Mesodermal cell (in vitro differentiated cells): ENCODE measurements at regions not wholly inside any gene's neighbourhood (a gene's known extent, or its start where the extent isn't known, plus 50 kb on each side); places are given as distances from the start of the nearest gene placed in this dataset.

Experiments used
- H3K27ac ChIP-seq: 2 replicates; pipeline ENCODE4 v1.7.0; 2013; ENCODE audit warnings: mild to moderate bottlenecking, low read depth, low read length, moderate library complexity; ENCODE audit not compliant: severe bottlenecking
- H3K36me3 ChIP-seq: 2 replicates; pipeline ENCODE4 v1.7.1; 2013; ENCODE audit warnings: mild to moderate bottlenecking, low read length, moderate library complexity; ENCODE audit not compliant: control insufficient read depth, insufficient read depth
- H3K4me1 ChIP-seq: one replicate; pipeline ENCODE4 v1.7.1; 2013; ENCODE audit warnings: mild to moderate bottlenecking, low read length; ENCODE audit not compliant: insufficient read depth, control insufficient read depth, poor library complexity, severe bottlenecking
- H3K4me3 ChIP-seq: 2 replicates; pipeline ENCODE4 v1.7.0; 2013; ENCODE audit warnings: low read length, control low read depth, mild to moderate bottlenecking; ENCODE audit not compliant: insufficient read depth, poor library complexity, severe bottlenecking; ENCODE audit errors: extremely low read depth
- H3K9me3 ChIP-seq: 2 replicates; pipeline ENCODE4 v1.7.1; 2013; ENCODE audit warnings: mild to moderate bottlenecking, low read length, moderate library complexity; ENCODE audit not compliant: control insufficient read depth
- WGBS, 2 experiments: methylation state at CpG; one replicate each; pipeline ENCODE4 v1.1.5; 2013; ENCODE audit warnings: missing lambda C conversion rate in 2 of 2; ENCODE audit not compliant: insufficient coverage in 2 of 2; 5-methylcytosine and 5-hydroxymethylcytosine counted together

- no peaks in the 10 kb centered on the region for H3K9me3 ChIP-seq
- no peak overlapping the region for H3K4me3 ChIP-seq
- 80% methylated on average over 1 of the region's 3 CpGs for whole genome bisulfite sequencing, 2 experiments
- H3K27ac ChIP-seq, result no peak overlapping the region
- H3K36me3 ChIP-seq, result no peaks in the 10 kb centered on the region
- H3K4me1 ChIP-seq, result no peaks in the 10 kb centered on the region
These were observed 153.1 kb downstream of the PCDH17 start for GRCh38 chr13:57784633-57785032.

GRCh38 chr13:57787058-57787791 is 155.7 kb downstream of the PCDH17 start:
- Histone ChIP-seq H3K36me3 (no peaks in the 10 kb centered on the region), H3K9me3 (no peaks in the 10 kb centered on the region), H3K4me3 (no peak overlapping the region), H3K4me1 (no peaks in the 10 kb centered on the region), H3K27ac (no peak overlapping the region)
- 85 to 90% methylated on average over 12 to 13 of the region's 16 CpGs for WGBS, 2 experiments

- no peaks in the 10 kb centered on the region for H3K4me1 ChIP-seq
- no peak overlapping the region for H3K4me3 ChIP-seq
- no peaks in the 10 kb centered on the region for H3K36me3 ChIP-seq
- no peak overlapping the region for H3K27ac ChIP-seq
- 71 to 72% methylated on average over 3 of the region's 3 CpGs for WGBS, 2 experiments
- no peaks in the 10 kb centered on the region for H3K9me3 ChIP-seq
These were observed 168.1 kb downstream of the PCDH17 start for GRCh38 chr13:57799624-57800023.

GRCh38 chr13:57813651-57814050 is 182.1 kb downstream of the PCDH17 start:
- H3K4me1 ChIP-seq, result no peaks in the 10 kb centered on the region
- H3K27ac ChIP-seq, result no peak overlapping the region
- no peak overlapping the region for H3K4me3 ChIP-seq
- no CpG with 5 or more reads among the region's 2 CpGs for WGBS, 2 experiments
- no peaks in the 10 kb centered on the region for H3K36me3 ChIP-seq
- no peaks in the 10 kb centered on the region for H3K9me3 ChIP-seq

GRCh38 chr13:57815600-57815999 is 184.1 kb downstream of the PCDH17 start:
- Histone ChIP-seq H3K27ac (no peak overlapping the region), H3K4me3 (no peak overlapping the region), H3K36me3 (no peaks in the 10 kb centered on the region), H3K9me3 (no peaks in the 10 kb centered on the region), H3K4me1 (no peaks in the 10 kb centered on the region)
- 80 to 88% methylated on average over 1 of the region's 1 CpG for WGBS, 2 experiments

GRCh38 chr13:57820924-57821323 is 189.4 kb downstream of the PCDH17 start:
- no peaks in the 10 kb centered on the region for H3K36me3 ChIP-seq
- H3K4me1 ChIP-seq, result no peaks in the 10 kb centered on the region
- peaks cover 5% of the 10 kb centered on the region for H3K9me3 ChIP-seq
- WGBS, 2 experiments, result no CpG with 5 or more reads among the region's 1 CpG
- no peak overlapping the region for H3K27ac ChIP-seq
- H3K4me3 ChIP-seq, result no peak overlapping the region

- no peaks in the 10 kb centered on the region for H3K4me1 ChIP-seq
These were observed 192.2 kb downstream of the PCDH17 start for GRCh38 chr13:57823704-57824103.

GRCh38 chr13:57824121-57824520 is 192.6 kb downstream of the PCDH17 start:
- WGBS, 2 experiments, result 84 to 89% methylated on average over 3 of the region's 4 CpGs
- H3K36me3 ChIP-seq, result no peaks in the 10 kb centered on the region
- peaks cover 5% of the 10 kb centered on the region for H3K9me3 ChIP-seq
- no peaks in the 10 kb centered on the region for H3K4me1 ChIP-seq
- no peak overlapping the region for H3K4me3 ChIP-seq
- no peak overlapping the region for H3K27ac ChIP-seq

More at GRCh38 chr13:57823704-57824103, 192.2 kb downstream of the PCDH17 start:
- no peak overlapping the region for H3K4me3 ChIP-seq
- no peak overlapping the region for H3K27ac ChIP-seq
- H3K9me3 ChIP-seq, result peaks cover 5% of the 10 kb centered on the region
- WGBS, 2 experiments, result 92 to 95% methylated on average over 2 of the region's 2 CpGs
- no peaks in the 10 kb centered on the region for H3K36me3 ChIP-seq

- 88 to 90% methylated on average over 1 to 2 of the region's 2 CpGs for WGBS, 2 experiments
- no peaks in the 10 kb centered on the region for H3K4me1 ChIP-seq
- H3K27ac ChIP-seq, result no peak overlapping the region
- peaks cover 5% of the 10 kb centered on the region for H3K9me3 ChIP-seq
- no peaks in the 10 kb centered on the region for H3K36me3 ChIP-seq
- no peak overlapping the region for H3K4me3 ChIP-seq
These were observed 193.5 kb downstream of the PCDH17 start for GRCh38 chr13:57825066-57825465.

GRCh38 chr13:57829496-57829895 is 198.0 kb downstream of the PCDH17 start:
- 84 to 98% methylated on average over 2 to 3 of the region's 3 CpGs for WGBS, 2 experiments
- no peak overlapping the region for H3K27ac ChIP-seq
- no peak overlapping the region for H3K4me3 ChIP-seq
- no peaks in the 10 kb centered on the region for H3K4me1 ChIP-seq
- no peaks in the 10 kb centered on the region for H3K9me3 ChIP-seq
- H3K36me3 ChIP-seq, result no peaks in the 10 kb centered on the region

- no peak overlapping the region for H3K27ac ChIP-seq
- H3K4me1 ChIP-seq, result no peaks in the 10 kb centered on the region
- no peak overlapping the region for H3K4me3 ChIP-seq
- 86 to 87% methylated on average over 6 to 7 of the region's 8 CpGs for WGBS, 2 experiments
- no peaks in the 10 kb centered on the region for H3K36me3 ChIP-seq
- no peaks in the 10 kb centered on the region for H3K9me3 ChIP-seq
These were observed 200.6 kb downstream of the PCDH17 start for GRCh38 chr13:57832187-57832586.
